CD14-positive monocyte (primary cell): ENCODE measurements at regions not wholly inside any gene's neighbourhood (a gene's known extent, or its start where the extent isn't known, plus 50 kb on each side); places are given as distances from the start of the nearest gene placed in this dataset.
"Not testable (repeated sequence)": the region's sequence is repeated elsewhere in the genome, so short reads cannot be mapped to it uniquely, and the experiment has no call there.

Experiments
- DNase-seq, 3 donors: peaks; one replicate each; pipeline ENCODE4 v3.0.0-alpha.2; 2011 to 2022
- H2AFZ ChIP-seq: 2 replicates; pipeline ENCODE4 v1.6.0; 2012; ENCODE audit warnings: mild to moderate bottlenecking, low read depth, low read length, inconsistent platforms; ENCODE audit not compliant: insufficient read depth, poor library complexity, severe bottlenecking
- H3K27ac ChIP-seq, 2 donors: 1 replicate in 1 of 2; 2 replicates in 1 of 2; pipeline ENCODE4 v1.5.1; 2012 to 2013; ENCODE audit warnings: low read length in 2 of 2, control low read depth in 1 of 2, inconsistent platforms in 1 of 2, low read depth in 1 of 2, mild to moderate bottlenecking in 1 of 2
- H3K27me3 ChIP-seq, 2 donors: one replicate each; pipeline versions ENCODE4 v1.6.0 to v1.6.1; 2011 to 2013; ENCODE audit warnings: low read length in 2 of 2; ENCODE audit not compliant: control insufficient read depth in 2 of 2, insufficient read depth in 2 of 2
- H3K36me3 ChIP-seq, 2 donors: replicated peaks in 1 of 2; 1 replicate in 1 of 2; 2 replicates in 1 of 2; pipeline versions ENCODE4 v1.5.1 to v1.6.1; 2012 to 2013; ENCODE audit warnings: low read length in 2 of 2, control low read depth in 1 of 2, inconsistent platforms in 1 of 2, mild to moderate bottlenecking in 1 of 2; ENCODE audit not compliant: insufficient read depth in 2 of 2, control insufficient read depth in 1 of 2
- H3K4me1 ChIP-seq, 2 donors: 1 replicate in 1 of 2; 2 replicates in 1 of 2; pipeline versions ENCODE4 v1.5.1 to v1.6.1; 2012 to 2013; ENCODE audit warnings: low read length in 2 of 2, control low read depth in 1 of 2, inconsistent platforms in 1 of 2, mild to moderate bottlenecking in 1 of 2, moderate library complexity in 1 of 2; ENCODE audit not compliant: insufficient read depth in 2 of 2, control insufficient read depth in 1 of 2
- H3K4me2 ChIP-seq: replicated peaks from 2 replicates; pipeline ENCODE3; 2012; ENCODE audit warnings: low read length, moderate library complexity, mild to moderate bottlenecking; ENCODE audit not compliant: poor library complexity, severe bottlenecking; ENCODE audit errors: extremely low read depth
- H3K4me3 ChIP-seq, 3 experiments: fragments of 200-600 bp in 1 of 3; sonication (generic) in 1 of 3; replicated peaks in 1 of 3; 1 replicate in 2 of 3; 2 replicates in 1 of 3; pipeline ENCODE4 v1.5.1; 2011 to 2013; ENCODE audit warnings: low read length in 3 of 3, mild to moderate bottlenecking in 3 of 3, control low read depth in 2 of 3, low read depth in 2 of 3, inconsistent platforms in 1 of 3, moderate library complexity in 1 of 3
- H3K79me2 ChIP-seq: 2 replicates; pipeline ENCODE4 v1.6.0; 2012; ENCODE audit warnings: mild to moderate bottlenecking, control low read depth, inconsistent platforms, low read length, moderate library complexity; ENCODE audit not compliant: insufficient read depth
- H3K9ac ChIP-seq: 2 replicates; pipeline ENCODE4 v1.6.0; 2017; ENCODE audit warnings: low read length, mild to moderate bottlenecking; ENCODE audit not compliant: insufficient read depth, poor library complexity, severe bottlenecking
- H3K9me3 ChIP-seq, 2 donors: replicated peaks in 1 of 2; 1 replicate in 1 of 2; 2 replicates in 1 of 2; pipeline versions ENCODE4 v1.5.1 to v1.6.1; 2012 to 2013; ENCODE audit warnings: low read length in 2 of 2, control low read depth in 1 of 2; ENCODE audit not compliant: control insufficient read depth in 1 of 2, insufficient read depth in 1 of 2
- H4K20me1 ChIP-seq: 2 replicates; pipeline ENCODE4 v1.6.0; 2012; ENCODE audit warnings: mild to moderate bottlenecking, low read length, control low read depth, moderate library complexity; ENCODE audit not compliant: insufficient read depth
- H3K27ac Mint-ChIP-seq, 7 donors: one replicate each; pipeline ENCODE4 v1.8.0; 2020; ENCODE audit warnings: mild to moderate bottlenecking in 7 of 7, mixed read lengths in 7 of 7, moderate library complexity in 6 of 7, inconsistent platforms in 2 of 7
- H3K27me3 Mint-ChIP-seq, 3 donors: one replicate each; pipeline ENCODE4 v1.8.0; 2021 to 2022; ENCODE audit warnings: low read depth in 3 of 3, mild to moderate bottlenecking in 3 of 3, mixed read lengths in 3 of 3, moderate library complexity in 3 of 3, inconsistent platforms in 1 of 3
- H3K36me3 Mint-ChIP-seq, 2 donors: one replicate each; pipeline ENCODE4 v1.8.0; 2020; ENCODE audit warnings: mixed read lengths in 2 of 2, inconsistent platforms in 1 of 2, mild to moderate bottlenecking in 1 of 2
- H3K4me1 Mint-ChIP-seq: one replicate; pipeline ENCODE4 v1.8.0; 2020; ENCODE audit warnings: mild to moderate bottlenecking, mixed read lengths
- H3K4me3 Mint-ChIP-seq, 2 donors: one replicate each; pipeline ENCODE4 v1.8.0; 2020; ENCODE audit warnings: mild to moderate bottlenecking in 2 of 2, mixed read lengths in 2 of 2, moderate library complexity in 1 of 2
- H3K9me3 Mint-ChIP-seq, 7 donors: one replicate each; pipeline ENCODE4 v1.8.0; 2020 to 2022; ENCODE audit warnings: mixed read lengths in 7 of 7, mild to moderate bottlenecking in 6 of 7, moderate library complexity in 6 of 7, inconsistent platforms in 2 of 7
- WGBS: methylation state at CpG from one replicate; pipeline ENCODE4 v1.1.5; 2013; ENCODE audit warnings: missing lambda C conversion rate; ENCODE audit not compliant: insufficient coverage; 5-methylcytosine and 5-hydroxymethylcytosine counted together
- intact Hi-C, 2 donors: fragments of 100-400 bp; cut with micrococcal nuclease; formaldehyde crosslinking; loops; one replicate each; pipeline versions ENCODE4 v1.15.0 to v1.15.1; 2023
- TF ChIP-seq, protein P1 (sequence below): fragments of 200-600 bp; IDR thresholded peaks from one replicate; pipeline ENCODE4 v1.8.0; 2022; ENCODE audit warnings: antibody characterized with exemption, mild to moderate bottlenecking

DNA sequence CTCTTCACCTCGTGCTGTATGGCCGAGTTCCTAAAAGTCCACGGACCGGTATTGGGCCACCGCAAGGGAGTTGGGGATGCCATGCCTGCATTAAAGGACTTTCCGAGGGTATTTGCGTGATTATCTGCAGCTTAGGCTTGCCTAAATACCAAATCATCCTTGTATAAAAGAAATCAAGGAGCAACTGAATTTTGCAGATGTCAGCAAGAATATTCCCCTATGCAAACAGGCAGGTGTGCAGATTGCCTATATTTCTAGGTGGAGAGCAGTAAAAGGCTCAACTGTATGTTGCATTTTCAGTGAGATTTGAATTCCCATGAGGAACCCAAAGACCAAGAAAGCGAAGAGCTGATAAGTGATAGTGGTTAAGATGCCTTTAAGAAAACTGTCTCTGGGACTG lies 452.3 kb downstream of the CDH11 start:
- no peak overlapping the region for H3K9ac ChIP-seq
- peaks cover 7 to 11% of the 10 kb centered on the region in 2 donors for H3K9me3 ChIP-seq
- H3K4me1 Mint-ChIP-seq: no peaks in the 10 kb centered on the region
- H2AFZ ChIP-seq: no peak overlapping the region
- no peaks in the 10 kb centered on the region for H4K20me1 ChIP-seq
- H3K4me2 ChIP-seq: no peak overlapping the region
- H3K4me3 Mint-ChIP-seq: no peak overlapping the region
- H3K27me3 ChIP-seq: no peaks in the 10 kb centered on the region
- H3K27ac ChIP-seq: no peak overlapping the region
- H3K9me3 Mint-ChIP-seq: peaks cover 0 to 13% (median 6%) of the 10 kb centered on the region in 7 donors
- no peaks in the 10 kb centered on the region for H3K27me3 Mint-ChIP-seq
- no peaks in the 10 kb centered on the region for H3K36me3 ChIP-seq
- no peak for DNase-seq
- H3K4me3 ChIP-seq: no peak overlapping the region
- intact Hi-C loops: no loop called here
- H3K27ac Mint-ChIP-seq: no peak overlapping the region
- 92% methylated on average over 2 of the region's 8 CpGs for WGBS
- no peaks in the 10 kb centered on the region for H3K36me3 Mint-ChIP-seq
- no peaks in the 10 kb centered on the region for H3K79me2 ChIP-seq
- H3K4me1 ChIP-seq: no peaks in the 10 kb centered on the region
- TF ChIP-seq, protein P1, sequence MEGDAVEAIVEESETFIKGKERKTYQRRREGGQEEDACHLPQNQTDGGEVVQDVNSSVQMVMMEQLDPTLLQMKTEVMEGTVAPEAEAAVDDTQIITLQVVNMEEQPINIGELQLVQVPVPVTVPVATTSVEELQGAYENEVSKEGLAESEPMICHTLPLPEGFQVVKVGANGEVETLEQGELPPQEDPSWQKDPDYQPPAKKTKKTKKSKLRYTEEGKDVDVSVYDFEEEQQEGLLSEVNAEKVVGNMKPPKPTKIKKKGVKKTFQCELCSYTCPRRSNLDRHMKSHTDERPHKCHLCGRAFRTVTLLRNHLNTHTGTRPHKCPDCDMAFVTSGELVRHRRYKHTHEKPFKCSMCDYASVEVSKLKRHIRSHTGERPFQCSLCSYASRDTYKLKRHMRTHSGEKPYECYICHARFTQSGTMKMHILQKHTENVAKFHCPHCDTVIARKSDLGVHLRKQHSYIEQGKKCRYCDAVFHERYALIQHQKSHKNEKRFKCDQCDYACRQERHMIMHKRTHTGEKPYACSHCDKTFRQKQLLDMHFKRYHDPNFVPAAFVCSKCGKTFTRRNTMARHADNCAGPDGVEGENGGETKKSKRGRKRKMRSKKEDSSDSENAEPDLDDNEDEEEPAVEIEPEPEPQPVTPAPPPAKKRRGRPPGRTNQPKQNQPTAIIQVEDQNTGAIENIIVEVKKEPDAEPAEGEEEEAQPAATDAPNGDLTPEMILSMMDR: no peak

DNA sequence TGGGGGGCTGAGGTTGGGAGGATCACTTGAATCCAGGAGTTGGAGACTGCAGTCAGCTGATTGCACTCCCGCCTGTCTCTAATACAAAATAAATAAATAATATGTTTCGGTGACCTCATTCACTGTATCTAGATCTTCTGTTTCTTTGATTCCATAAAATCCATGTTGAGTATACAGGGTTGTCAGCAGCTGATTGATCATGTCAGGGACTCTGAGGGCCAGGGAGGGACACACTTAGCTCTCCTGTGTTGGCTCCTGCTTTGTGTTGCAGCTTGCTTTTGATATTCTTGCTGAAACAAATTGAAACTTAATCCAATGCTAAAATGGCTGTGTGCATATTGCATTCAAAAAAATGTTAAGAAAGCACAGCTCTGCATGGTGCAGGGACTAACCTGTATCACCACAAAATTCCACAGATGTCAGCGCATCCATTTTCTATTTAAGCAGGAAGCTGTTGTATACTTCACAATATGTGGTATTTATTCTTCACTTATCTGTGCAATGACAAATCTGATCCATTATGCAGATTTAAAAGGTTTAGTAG lies 454.5 kb downstream of the CDH11 start:
- H4K20me1 ChIP-seq: no peaks in the 10 kb centered on the region
- peaks cover 0 to 12% (median 6%) of the 10 kb centered on the region in 7 donors for H3K9me3 Mint-ChIP-seq
- no peaks in the 10 kb centered on the region for H3K4me1 ChIP-seq
- H3K27ac Mint-ChIP-seq: no peak overlapping the region
- no peaks in the 10 kb centered on the region for H3K27me3 Mint-ChIP-seq
- no peak for DNase-seq
- intact Hi-C loops: no loop called here
- no peaks in the 10 kb centered on the region for H3K36me3 Mint-ChIP-seq
- H3K36me3 ChIP-seq: no peaks in the 10 kb centered on the region
- H3K79me2 ChIP-seq: no peaks in the 10 kb centered on the region
- no peaks in the 10 kb centered on the region for H3K27me3 ChIP-seq
- H3K4me2 ChIP-seq: no peak overlapping the region
- no peak overlapping the region for H3K4me3 ChIP-seq
- no CpG with 5 or more reads among the region's 3 CpGs for WGBS
- TF ChIP-seq, protein P1: no peak
- no peak overlapping the region for H3K9ac ChIP-seq
- peaks cover 0 to 18% of the 10 kb centered on the region in 2 donors for H3K9me3 ChIP-seq
- no peak overlapping the region for H3K27ac ChIP-seq
- H2AFZ ChIP-seq: no peak overlapping the region
- H3K4me3 Mint-ChIP-seq: no peak overlapping the region
- H3K4me1 Mint-ChIP-seq: no peaks in the 10 kb centered on the region

DNA sequence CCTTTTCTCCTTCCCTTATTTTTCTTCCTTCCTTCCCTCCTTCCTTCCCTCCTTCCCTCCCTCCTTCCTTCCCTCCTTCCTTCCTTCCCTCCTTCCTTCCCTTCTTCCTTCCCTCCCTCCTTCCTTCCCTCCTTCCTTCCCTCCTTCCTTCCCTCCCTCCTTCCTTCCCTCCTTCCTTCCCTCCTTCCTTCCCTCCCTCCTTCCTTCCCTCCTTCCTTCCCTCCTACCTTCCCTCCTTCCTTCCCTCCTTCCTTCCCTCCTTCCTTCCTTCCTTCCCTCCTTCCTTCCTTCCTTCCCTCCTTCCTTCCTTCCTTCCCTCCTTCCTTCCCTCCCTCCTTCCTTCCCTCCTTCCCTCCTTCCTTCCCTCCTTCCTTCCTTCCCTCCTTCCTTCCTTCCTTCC lies 459.6 kb downstream of the CDH11 start:
- H3K9me3 Mint-ChIP-seq, H3K27me3 Mint-ChIP-seq, H3K79me2 ChIP-seq, H3K4me2 ChIP-seq, H3K4me3 Mint-ChIP-seq, H3K36me3 Mint-ChIP-seq, H3K36me3 ChIP-seq, H3K9ac ChIP-seq, DNase-seq, H3K9me3 ChIP-seq, H3K4me3 ChIP-seq, intact Hi-C loops, H3K4me1 ChIP-seq, H3K27ac ChIP-seq, H3K27me3 ChIP-seq, H3K27ac Mint-ChIP-seq, H4K20me1 ChIP-seq, H3K4me1 Mint-ChIP-seq, H2AFZ ChIP-seq: not testable (repeated sequence)
